ENCODE measurements at regions not wholly inside any gene's neighbourhood (a gene's known extent, or its start where the extent isn't known, plus 50 kb on each side); places are given as distances from the start of the nearest gene placed in this dataset.
"Not testable (repeated sequence)": the region's sequence is repeated elsewhere in the genome, so short reads cannot be mapped to it uniquely, and the experiment has no call there.

DNA sequence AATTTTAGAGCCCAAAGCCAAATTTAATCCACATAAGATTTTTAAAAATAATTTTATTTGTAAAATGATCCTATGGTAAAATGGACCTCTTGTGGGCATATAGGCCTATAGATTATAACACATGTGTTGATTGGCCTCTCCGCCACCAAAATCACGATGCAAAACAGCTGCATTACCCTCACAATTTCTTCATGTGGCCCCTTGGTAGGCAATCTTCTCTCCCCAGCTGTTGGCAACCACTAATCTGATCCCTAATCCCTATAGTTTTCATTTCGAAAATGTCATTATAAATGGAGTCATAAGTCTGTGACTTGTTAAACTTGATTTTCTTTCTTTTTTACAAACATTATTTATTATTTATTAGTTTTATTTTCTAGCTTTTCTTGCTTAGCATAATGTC lies 263.9 kb upstream of the SULF2 start:
- DNase-seq (ENCODE audit: low read depth) = no peak

DNA sequence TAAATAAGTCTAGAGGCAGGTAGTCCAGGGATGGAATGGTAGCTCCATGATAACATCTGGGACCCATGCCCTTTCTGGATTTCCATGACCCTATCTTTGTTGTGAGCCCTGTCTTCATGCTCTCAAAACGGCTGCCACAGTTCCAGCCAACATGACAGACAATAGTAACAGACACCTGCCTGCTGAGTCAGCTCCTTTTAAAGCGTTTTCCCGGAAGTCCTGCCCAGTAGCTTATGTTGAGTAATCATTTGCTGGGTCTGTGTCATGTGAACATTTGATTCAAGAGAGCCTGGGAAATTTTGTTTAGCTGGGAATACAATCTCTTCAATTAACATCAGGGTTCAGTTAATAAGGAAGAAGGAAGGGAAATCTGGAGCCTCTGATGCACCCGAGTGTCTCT lies 262.2 kb upstream of the SULF2 start:
- no peak for DNase-seq (ENCODE audit: low read depth)

DNA sequence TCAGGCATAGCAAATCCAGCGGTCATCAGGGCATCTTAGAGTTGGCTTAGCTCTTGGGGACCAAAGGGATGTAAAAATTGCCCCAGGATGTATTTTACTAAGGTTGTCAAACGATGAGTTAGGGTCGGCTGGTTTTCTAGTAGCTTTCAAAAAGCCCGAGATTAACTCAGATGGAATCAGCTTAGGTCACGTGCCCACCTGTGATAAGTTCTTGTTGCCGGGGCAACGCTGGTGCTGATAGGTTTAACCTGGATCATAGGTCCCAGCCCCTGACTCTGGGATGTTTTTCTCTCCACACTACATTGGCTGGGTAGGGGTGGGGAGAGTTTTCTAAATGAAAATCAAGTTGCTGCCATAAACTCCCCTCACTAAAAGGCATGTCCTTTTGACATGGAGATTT lies 257.3 kb upstream of the SULF2 start:
- no peak for DNase-seq (ENCODE audit: low read depth)

DNA sequence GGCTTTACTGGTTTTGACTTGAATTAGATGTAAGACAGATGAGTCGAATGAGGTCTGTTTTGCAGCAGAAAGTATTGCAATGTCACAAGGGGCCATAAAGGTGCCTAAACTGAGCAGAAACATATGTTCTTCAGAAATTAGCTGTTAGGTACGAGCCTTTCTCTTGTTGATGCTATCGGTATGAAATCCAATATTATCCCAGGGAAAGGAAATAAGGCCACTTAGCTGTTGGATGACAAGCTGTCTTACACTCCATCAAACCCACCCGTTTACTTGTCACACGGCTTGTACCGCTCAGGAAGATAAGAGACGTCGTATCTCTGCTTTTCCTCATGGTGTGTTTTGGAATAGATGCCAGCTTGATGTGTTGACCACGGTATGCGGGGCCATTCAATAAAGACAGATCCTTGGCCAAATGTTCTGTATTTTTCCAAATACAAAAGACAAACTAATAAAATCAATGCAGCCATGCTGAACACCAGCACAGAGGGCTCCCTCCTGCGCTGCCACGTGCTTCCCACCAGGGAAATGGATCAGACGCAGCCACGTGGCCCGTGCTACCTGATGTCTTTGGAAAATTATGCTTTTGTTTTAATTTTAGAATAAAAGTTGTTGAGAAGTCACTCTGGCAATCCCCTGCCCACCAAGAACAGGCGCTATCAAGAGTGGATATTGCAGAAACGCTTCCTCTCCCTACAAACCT lies 255.9 kb upstream of the SULF2 start:
- DNase-seq (ENCODE audit: low read depth) = no peak

DNA sequence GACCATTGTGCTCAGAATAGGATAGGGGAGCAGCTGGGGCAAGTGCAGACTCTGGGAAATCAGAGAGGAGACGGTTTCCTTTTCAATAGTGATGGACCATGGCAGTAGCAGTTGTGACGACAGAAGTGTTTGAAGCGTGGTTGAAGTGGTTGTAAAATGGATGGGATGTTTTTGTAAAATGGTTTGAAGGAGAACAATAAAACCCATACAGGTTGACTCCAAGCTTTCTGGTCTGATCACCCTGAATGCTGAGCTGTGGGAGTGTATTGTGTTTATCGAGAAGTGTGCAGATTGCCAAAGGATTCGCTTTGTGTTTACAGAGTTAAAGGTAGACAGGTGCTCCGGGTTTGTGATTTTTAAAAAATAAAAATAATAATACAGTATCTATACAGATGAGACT lies 255.2 kb upstream of the SULF2 start:
- no peak for DNase-seq (ENCODE audit: low read depth)

DNA sequence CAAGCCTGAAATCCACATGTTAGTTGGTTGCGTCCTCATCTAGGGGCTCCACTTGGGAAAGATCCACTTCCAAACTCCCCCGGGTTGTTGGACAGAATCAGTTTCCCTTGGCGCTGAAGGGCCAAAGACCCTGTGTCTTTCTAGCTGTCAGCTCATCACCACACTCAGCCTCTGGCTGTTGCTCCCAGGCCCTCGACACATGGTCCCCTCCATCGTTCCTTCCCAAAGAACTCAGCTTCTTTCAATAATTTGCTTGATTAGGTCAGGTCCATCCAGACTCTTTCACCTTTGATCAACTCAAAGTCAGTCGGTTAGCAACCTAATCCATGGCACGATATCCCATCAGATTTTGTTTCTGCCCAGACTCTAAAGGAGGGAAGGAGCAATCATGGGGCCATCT lies 254.8 kb upstream of the SULF2 start:
- DNase-seq (ENCODE audit: low read depth) = no peak

DNA sequence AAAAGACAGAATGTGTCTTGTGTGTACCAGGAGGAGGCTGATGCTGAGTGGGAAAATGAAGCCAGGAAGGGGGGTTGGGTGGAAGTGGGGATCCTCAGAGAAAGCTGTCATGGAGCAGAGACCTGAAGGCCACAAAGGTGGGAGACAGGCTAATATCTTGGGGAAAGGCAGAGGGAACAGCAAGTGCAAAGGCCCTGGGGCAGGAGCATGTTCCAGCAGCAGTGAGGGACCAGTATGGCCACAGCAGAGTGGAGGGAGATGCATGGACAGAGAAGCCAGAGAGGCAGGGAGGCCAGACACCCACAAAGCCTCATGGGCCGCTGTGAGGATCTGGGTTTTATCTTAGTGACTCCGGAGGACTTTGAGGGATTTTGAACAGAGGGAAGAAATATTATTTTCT lies 254.2 kb upstream of the SULF2 start:
- no peak for DNase-seq (ENCODE audit: low read depth)

DNA sequence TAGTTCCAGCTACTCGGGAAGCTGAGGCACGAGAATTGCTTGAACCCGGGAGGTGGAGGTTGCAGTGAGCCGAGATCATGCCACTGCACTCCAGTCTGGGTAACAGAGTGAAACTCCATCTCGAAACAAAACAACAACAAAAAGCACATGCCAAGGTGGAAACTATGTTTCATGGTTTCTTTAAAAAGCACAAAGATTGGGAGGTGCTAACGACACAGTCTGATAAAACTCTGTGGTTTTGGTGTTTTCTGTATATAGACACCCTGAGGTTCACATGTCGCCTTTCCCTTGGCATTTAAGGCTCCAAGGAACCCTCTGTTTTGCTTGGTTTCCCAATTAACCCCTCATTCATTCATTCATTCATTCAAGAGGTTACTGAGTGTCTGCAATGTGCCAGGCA lies 253.4 kb upstream of the SULF2 start:
- no peak for DNase-seq (ENCODE audit: low read depth)

DNA sequence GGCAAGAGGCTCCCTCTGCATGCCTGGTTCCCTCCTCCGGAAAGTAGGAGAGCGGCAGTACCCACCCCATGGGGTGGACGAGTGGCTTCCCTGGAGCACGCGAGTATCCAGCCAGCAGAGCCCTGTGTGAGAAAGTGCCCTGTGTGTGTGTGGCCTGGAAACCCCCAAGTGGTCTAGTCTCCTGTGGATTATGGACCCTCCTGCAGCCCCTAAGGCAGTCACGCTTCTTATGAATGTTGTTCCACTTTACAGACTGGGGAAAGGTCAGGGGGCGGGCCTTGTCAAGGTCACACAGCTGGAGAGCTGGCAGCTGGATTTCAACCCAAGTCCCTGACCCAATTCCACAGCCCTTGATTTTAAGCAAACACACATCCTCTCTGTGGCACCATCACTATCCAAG lies 252.5 kb upstream of the SULF2 start:
- DNase-seq (ENCODE audit: low read depth) = not testable (repeated sequence)

DNA sequence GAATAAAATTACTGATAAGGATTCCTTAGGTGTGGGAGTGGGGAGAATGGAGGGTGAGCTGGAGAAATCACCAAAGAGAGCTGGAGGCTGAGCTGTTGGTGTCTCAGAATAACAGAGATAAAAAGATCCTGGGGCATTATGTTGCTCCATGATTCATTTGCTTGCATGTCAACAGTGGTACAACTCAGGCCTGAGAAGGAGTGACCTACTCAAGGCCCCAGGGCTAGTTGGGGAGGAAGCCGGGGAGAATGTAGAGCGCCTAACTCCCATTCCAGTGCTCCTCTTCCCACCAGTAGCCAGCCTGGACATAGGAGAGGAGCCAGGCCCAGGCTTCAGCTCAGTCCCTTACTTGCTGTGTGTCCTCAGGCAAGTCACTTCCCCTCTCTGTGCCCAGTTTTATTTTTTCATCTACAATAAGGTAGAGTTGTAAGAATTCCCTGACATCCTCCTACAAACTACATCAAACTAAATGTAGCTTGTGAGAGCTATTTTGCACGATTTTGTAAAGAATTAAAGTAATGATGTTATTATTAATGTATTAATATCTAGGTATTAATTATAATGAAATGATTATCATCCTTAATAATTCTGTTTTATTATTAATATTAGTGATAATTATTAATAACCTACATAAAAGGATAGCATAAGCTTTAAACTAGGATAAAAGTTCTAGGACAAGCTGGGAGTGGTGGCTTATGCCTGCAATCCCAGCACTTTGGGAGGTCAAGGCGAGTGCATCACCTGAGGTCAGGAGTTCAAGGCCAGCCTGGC lies 250.9 kb upstream of the SULF2 start:
- no peak for DNase-seq (ENCODE audit: low read depth)

DNA sequence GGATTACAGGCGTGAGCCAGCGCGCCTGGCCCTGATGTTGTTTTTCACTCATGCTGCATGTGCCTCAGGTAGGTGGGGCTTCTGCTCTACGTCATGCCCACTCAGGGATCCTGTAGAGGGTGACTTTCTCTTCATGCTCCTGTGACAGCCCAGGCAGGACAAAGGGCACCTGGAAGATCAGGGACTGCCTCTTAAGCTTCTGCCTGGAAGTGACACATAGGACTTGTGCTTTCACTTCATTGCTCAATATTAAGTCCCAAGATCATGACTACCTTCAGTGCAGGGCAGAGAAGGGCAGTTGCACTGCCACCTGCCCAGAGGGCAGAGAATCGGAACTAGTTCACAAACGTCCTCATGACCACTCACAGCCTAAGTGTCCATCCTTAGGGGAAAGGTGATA lies 249.5 kb upstream of the SULF2 start:
- DNase-seq (ENCODE audit: low read depth) = no peak

DNA sequence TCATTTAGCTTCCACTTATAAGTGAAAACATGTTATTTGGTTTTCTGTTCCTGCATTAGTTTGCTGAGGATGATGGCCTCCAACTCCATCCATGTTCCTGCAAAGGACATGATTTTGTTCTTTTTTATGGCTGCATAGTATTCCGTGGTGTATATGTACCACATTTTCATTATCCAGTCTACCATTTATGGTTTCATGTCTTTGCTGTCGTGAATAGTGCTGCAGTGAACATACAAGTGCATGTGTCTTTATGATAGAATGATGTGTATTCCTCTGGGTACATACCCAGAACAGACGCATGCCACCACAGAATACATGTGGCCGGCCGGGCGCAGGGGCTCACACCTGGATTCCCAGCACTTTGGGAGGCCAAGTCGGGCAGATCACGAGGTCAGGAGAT lies 247.7 kb upstream of the SULF2 start:
- not testable (repeated sequence) for DNase-seq (ENCODE audit: low read depth)

DNA sequence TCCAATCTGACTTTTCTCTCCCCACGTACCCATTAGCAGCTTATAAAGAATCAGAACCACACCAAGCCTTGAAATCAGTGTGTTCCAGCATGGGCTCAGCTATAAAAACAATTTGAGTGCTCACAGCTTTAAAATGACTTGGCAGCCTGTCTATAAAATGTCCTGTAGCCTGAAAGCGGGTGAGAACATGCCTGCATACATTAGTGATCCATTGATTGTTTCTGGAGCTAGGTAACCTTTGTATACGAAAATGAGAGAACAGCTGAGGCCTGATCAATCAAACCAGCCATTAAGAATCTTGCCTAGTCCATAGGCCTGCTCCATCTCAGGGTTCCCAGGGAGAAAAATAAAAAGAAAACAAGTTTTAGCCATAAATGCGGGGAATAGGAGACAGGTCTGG lies 245.8 kb upstream of the SULF2 start:
- DNase-seq (ENCODE audit: low read depth) = no peak

DNA sequence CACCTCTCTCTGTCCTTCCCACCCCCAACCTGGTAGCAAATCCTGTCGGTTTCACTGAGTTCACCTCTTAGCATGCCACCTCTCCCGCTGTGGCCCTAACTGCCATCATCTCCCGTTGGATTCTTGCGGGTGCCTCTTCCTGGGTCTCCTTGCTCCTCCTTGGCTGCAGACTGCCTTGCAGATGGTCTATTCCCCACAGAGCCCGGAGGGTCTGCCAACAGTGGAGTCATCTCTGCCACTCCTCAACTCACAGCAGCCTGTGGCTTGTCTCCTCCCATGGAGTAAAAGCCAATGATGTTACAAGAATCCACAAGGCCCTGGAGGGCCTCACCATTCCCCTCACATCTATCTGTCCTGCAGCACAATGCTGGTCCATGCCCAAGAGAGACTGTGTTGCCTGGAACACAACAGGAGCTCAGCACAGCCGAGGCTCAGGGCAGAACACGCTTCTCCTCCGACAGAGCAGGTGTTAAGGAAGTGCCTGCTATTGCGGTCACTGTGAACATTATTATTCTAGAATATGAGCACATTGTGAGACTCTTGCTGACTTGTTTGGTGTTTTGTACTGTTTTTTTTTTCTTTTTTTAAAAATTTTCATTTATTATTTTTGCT lies 241.8 kb upstream of the SULF2 start:
- no peak for DNase-seq (ENCODE audit: low read depth)

DNA sequence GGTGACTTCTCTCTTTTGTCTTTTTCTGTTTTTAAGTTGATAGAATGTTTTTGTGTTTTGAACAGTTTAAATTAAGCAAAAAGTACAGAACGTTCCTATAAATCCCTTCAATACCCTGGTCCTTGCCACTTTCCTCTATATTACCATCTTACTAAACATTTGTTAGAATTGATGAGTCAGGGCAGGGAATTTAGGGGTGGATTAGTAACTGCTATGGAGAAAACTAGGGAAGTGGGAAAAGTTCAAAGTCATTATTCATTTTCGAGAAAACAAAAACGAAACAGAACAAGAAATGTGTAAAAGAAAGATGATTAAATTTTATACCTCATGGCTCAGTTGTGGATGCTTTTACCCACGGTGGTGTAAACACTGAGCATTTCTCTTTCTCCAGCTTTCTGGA lies 240.4 kb upstream of the SULF2 start:
- no peak for DNase-seq (ENCODE audit: low read depth)

DNA sequence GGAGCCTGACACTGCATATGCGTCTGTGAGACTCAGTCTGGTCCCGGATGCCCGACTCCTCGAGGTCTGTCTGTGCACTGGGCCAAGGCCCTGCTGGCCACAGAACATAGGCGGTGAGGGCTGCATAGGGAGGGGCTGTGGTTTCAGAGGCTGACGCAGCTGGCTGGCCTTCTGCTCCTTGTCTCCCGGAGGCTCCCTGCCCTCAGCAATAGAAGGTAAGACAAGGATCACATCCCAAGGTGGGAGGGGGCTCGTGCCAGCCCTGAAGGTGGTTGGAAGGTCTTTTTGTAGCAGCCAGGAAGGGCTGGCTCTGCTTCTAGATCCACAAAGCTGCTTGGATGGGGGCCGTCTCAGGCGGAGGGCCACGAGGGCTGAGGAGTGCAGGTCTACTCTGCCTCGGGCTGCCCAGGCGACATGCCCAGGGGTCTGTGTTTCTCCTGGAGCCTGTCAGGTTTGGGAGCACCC lies 239.8 kb upstream of the SULF2 start:
- DNase-seq (ENCODE audit: low read depth) = no peak

DNA sequence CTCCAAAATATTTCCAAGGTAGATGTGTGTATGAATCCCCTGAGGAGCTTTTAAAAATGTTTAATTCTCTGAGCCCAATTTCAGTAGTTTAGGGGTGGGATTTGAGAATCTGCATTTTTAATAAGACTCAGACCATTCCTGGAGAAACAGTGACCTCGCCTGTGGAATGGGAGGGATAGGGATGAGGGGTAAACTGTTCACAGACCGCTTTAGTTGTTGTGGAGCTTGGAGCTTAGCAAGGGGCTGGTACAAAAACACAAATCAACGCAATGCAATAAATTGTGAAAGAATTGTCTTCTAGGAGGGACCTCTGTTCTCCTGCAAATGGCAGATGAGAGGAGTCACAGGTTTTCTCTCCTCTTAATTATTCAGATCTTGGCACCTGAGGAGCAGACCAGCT lies 239.3 kb upstream of the SULF2 start:
- DNase-seq (ENCODE audit: low read depth) = no peak

DNA sequence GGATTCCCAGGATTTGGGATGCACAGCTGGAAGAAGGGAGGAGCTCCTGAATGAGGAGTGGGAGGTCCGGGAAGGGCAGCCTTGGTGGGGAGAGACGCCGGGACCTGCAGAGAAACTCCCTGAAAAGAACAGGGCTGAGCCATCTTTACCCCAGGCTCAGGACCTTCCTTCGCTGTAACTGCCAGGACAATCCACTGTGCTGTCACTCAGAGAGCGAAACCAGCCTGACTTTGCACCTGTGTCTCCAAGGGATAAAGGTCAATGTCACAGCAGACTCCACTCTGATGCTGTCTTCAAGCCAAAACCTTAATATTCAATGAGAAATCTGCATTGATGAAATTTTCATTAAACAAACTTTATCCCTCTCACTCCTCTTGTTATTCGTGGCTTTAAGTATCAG lies 235.4 kb upstream of the SULF2 start:
- not testable (repeated sequence) for DNase-seq (ENCODE audit: low read depth)

DNA sequence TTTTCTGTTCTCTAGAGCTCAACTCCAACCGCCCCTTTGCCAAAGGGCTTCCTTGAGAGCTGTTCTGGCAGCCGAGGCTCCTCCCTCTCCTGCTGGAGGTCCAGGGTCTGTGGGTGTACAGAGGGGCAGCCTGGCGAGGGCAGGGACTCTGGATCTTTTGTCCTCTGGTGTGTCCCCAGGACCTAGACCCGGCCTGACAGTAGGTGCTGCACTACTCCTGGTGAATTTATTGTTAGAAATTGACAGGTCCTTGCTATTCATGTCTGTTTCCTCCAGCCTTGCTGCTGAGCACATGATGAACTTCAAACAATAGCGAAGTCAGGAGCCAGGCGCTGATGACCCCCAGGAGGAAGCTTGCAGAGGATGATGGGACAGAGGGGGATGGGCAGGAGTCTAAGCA lies 234.7 kb upstream of the SULF2 start:
- no peak for DNase-seq (ENCODE audit: low read depth)

DNA sequence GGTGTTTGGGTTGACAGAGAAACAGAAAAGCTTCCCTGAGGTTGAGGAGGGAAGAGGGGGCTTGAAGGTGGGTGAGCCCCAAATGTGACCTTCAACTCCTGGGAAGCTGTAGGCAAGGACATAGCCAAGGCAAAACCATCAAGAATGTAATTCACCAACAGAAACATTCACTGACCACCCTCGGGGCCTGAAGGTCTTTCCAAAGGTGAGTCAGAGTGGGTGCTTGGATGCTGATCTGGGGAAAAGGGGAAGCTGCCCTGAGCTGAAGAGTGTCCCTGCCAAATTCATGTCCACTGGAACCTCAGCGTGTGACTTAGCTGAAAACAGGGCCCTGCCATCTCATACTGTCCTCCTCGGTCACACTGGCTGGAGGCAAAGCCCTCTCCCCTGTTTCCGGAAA lies 234.2 kb upstream of the SULF2 start:
- DNase-seq (ENCODE audit: low read depth) = no peak

DNA sequence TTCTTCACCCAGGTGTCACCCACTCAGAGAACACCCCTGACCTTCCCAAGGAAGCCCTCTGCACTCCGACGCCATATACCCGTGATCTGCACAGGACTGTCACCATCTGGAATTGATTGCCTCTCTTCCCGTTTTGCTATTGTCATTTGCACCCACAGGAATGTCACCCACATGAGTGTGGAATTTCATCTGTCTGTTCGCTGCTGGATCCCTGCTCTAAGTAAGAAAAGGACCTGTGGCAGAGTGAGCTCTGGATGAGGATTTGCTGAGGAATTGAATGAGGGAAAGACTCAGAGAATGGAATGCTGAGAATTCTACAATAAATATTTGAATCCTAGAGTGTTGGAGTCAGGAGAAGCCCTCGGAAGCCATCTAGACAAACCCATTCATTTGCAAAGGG lies 233.6 kb upstream of the SULF2 start:
- DNase-seq (ENCODE audit: low read depth) = not testable (repeated sequence)

DNA sequence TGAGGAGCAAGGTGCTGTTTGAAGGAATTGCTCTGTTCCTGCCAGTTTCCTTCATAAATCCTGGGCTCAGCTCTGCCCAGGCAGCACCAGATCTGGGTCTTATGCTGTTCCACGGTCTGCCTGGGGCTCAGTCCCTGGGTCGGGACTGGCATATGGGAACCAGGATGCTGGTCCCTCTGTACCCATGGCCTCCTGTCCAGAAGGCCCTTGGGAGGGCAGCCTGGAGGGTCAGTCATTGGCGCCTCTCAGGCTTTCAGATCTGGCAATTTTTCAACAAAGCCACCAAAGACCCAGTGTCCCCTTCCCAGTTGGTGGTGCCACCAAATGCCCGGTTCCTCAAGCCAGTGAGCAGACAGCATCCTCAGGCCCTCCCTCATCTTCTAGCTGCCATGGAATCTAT lies 232.7 kb upstream of the SULF2 start:
- no peak for DNase-seq (ENCODE audit: low read depth)

DNA sequence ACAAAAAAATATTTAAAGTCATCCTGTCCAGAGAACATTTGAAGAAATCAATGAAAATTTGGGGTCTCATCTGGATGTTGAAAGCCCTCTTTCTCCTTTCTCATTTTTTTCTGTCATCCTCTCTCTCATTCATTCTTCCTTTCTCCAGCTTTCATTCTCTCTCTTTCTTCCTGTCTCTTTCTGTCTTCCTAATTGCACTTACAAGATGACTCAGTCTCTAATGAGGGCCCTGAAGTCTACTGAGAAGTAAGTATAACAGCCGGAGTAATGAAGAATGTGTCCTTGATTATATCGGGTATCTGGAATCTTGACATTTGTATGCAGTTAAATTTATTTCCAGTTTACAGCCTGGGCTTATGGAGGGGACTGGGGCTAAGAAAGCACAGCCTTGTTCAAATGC lies 232.2 kb upstream of the SULF2 start:
- DNase-seq (ENCODE audit: low read depth) = no peak

Data from activated T-cell treated with anti-CD3 and anti-CD28 coated beads for 48 hours (primary cell).